Sigmoid colon (tissue), 6 donors: ENCODE measurements at regions not wholly inside any gene's neighbourhood (a gene's known extent, or its start where the extent isn't known, plus 50 kb on each side); places are given as distances from the start of the nearest gene placed in this dataset.
A peak's percentile ranks its signal among the peaks of the same experiment; 100 is the strongest.

ENCODE experiments used
- DNase-seq: peaks from one replicate; pipeline ENCODE4 v3.0.0-alpha.2; 2019
- H3K27ac ChIP-seq, 4 donors: fragments of 200-600 bp; sonication (generic); one replicate each; pipeline ENCODE4 v1.5.1; 2016 to 2019; ENCODE audit warnings: mild to moderate bottlenecking in 1 of 4
- H3K27me3 ChIP-seq, 3 donors: fragments of 200-600 bp; sonication (generic); one replicate each; pipeline ENCODE4 v1.5.1; 2019; ENCODE audit warnings: mild to moderate bottlenecking in 1 of 3
- H3K36me3 ChIP-seq, 4 donors: fragments of 200-600 bp; sonication (generic); one replicate each; pipeline ENCODE4 v1.5.1; 2016 to 2019
- H3K4me1 ChIP-seq, 4 donors: fragments of 200-600 bp; sonication (generic); one replicate each; pipeline ENCODE4 v1.5.1; 2017 to 2019
- H3K4me3 ChIP-seq, 4 donors: fragments of 200-600 bp; sonication (generic); one replicate each; pipeline ENCODE4 v1.5.1; 2017 to 2019; ENCODE audit warnings: mild to moderate bottlenecking in 2 of 4, moderate library complexity in 1 of 4
- H3K9me3 ChIP-seq, 4 donors: fragments of 200-600 bp in 3 of 4; sonication (generic) in 3 of 4; one replicate each; pipeline versions ENCODE4 v1.5.1 to v1.6.1; 2013 to 2019
- CTCF ChIP-seq, 4 experiments: fragments of 450-650 bp in 3 of 4; fragments of 200-600 bp in 1 of 4; IDR thresholded peaks; one replicate each; pipeline ENCODE4 v1.5.1; 2016 to 2019; ENCODE audit warnings: antibody characterized with exemption in 4 of 4, mild to moderate bottlenecking in 3 of 4, moderate library complexity in 2 of 4
- EP300 ChIP-seq, 4 donors: sonication (generic); formaldehyde crosslinking; IDR thresholded peaks; one replicate each; pipeline ENCODE4 v1.6.1; 2017; ENCODE audit warnings: antibody characterized with exemption in 4 of 4
- POLR2A ChIP-seq, 2 donors: fragments of 450-650 bp; IDR thresholded peaks; one replicate each; pipeline ENCODE4 v1.6.1; 2016; ENCODE audit warnings: antibody characterized with exemption in 2 of 2, mild to moderate bottlenecking in 2 of 2, moderate library complexity in 2 of 2
- POLR2AphosphoS5 ChIP-seq, 4 donors: sonication (generic); formaldehyde crosslinking; IDR thresholded peaks; one replicate each; pipeline ENCODE4 v1.6.1; 2017; ENCODE audit warnings: antibody characterized with exemption in 4 of 4
- WGBS, 2 donors: extraction: QIAGEN DNeasy Blood & Tissue Kit; methylation state at CpG; one replicate each; pipeline ENCODE4 v1.1.7; 2013; 5-methylcytosine and 5-hydroxymethylcytosine counted together
- intact Hi-C: fragments of 100-400 bp; cut with DNase I; formaldehyde crosslinking; loops from one replicate; pipeline ENCODE4 v1.15.1; 2023
- donor health status: healthy with polysubstance abuse.
- donor health status: healthy.

DNA sequence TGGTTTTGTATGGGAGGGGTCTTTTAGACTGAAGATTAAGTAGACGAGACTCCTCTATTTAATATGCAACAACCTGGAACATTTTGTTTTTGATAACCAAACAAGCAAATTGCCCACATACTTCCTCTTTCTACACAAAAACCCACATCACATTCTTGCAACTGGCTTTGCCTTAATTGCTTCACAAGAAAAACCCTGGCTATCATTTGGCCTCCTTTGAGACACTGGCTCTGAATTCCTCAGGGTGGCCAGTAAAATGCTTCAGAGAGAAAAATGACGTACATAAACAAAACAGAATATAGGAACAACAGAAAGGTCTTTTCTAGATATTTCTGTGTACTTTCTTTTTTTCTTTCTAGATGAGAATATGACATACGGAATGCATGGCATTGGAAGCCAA, 103.0 kb downstream of the TRIB2 start:
- Histone ChIP-seq H3K27me3 (no peaks in the 10 kb centered on the region), H3K36me3 (no peaks in the 10 kb centered on the region), H3K4me3 (no peak overlapping the region), H3K9me3 (no peaks in the 10 kb centered on the region), H3K4me1 (peaks cover 0 to 27% (median 23%) of the 10 kb centered on the region in 4 donors), H3K27ac (peak overlapping the region; percentile 48 to 79 (median 63))
- intact Hi-C loops, result loop anchor here (10.0 kb wide), 1 partner anchor 95 kb away; no protein-coding TSS in a partner anchor
- no peak for DNase-seq
- TF ChIP-seq POLR2A (IDR thresholded peaks at IDR 0.05) (no peak), EP300 (IDR thresholded peaks at IDR 0.05) (no peak), POLR2AphosphoS5 (IDR thresholded peaks at IDR 0.05) (no peak)
- WGBS, 2 donors, result 44 to 52% methylated on average over 3 of the region's 3 CpGs

- H3K4me3 ChIP-seq, result no peak overlapping the region
- H3K9me3 ChIP-seq, result no peaks in the 10 kb centered on the region
- TF ChIP-seq POLR2A (IDR thresholded peaks at IDR 0.05), result no peak
- TF ChIP-seq POLR2AphosphoS5 (IDR thresholded peaks at IDR 0.05), result no peak
- no peak for TF ChIP-seq EP300 (IDR thresholded peaks at IDR 0.05)
- no peak for TF ChIP-seq CTCF (IDR thresholded peaks at IDR 0.05)
- DNase-seq, result no peak
- no peak overlapping the region for H3K27ac ChIP-seq
- 88 to 94% methylated on average over 1 of the region's 1 CpG for WGBS, 2 donors
- intact Hi-C loops, result no loop called here
- H3K36me3 ChIP-seq, result no peaks in the 10 kb centered on the region
- peaks cover 0 to 28% (median 26%) of the 10 kb centered on the region in 4 donors for H3K4me1 ChIP-seq
- H3K27me3 ChIP-seq, result no peaks in the 10 kb centered on the region
Measured at GRCh38 chr2:12821656-12822055, 104.9 kb downstream of the TRIB2 start.

GRCh38 chr2:12824351-12824777, 107.6 kb downstream of the TRIB2 start:
- intact Hi-C loops, result no loop called here
- 52 to 58% methylated on average over 3 of the region's 3 CpGs for WGBS, 2 donors
- H3K27ac ChIP-seq, result peak overlapping the region; percentile 15 to 69 (median 48)

DNA sequence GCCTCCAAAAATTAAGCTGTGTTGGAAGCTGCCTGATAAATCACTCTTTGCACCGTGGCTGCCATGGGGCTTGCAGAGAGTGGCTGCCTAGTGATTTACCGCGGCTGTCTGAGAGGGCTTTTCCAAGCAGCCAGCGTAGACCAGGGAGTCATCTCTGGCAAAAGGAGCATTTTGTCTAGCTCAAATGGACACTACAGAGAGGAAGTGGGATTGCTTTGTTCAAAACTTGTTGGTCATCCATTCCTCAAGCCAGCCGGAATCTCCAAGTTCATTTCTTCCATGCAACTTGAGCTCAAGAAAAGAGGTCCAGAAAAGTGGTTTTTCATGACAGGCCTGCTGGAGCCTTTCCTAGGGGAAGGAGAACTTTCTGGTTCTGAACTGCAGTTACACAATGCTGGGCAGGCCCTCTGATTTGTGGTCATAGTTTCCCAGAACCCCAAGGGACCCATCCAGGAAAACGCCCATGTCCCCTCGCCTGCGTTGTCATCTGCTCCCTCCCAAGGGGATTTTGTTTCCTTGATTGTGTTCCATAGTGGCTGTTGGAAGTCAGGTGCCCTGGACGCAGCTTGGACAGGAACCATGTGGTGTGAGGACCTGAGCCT, 108.1 kb downstream of the TRIB2 start:
- 66 to 73% methylated on average over 9 of the region's 9 CpGs for WGBS, 2 donors
- peak in 1 of 4 experiments; percentile 4 for TF ChIP-seq CTCF (IDR thresholded peaks at IDR 0.05)
- no peak for TF ChIP-seq POLR2A (IDR thresholded peaks at IDR 0.05)
- TF ChIP-seq POLR2AphosphoS5 (IDR thresholded peaks at IDR 0.05), result peak; percentile 44 to 73 (median 55)
- TF ChIP-seq EP300 (IDR thresholded peaks at IDR 0.05), result peak in 2 of 4 donors; percentile 55 to 60
- Histone ChIP-seq H3K36me3 (no peaks in the 10 kb centered on the region), H3K9me3 (no peaks in the 10 kb centered on the region), H3K27ac (peak overlapping the region; percentile 15 to 69 (median 48)), H3K4me3 (no peak overlapping the region), H3K27me3 (no peaks in the 10 kb centered on the region), H3K4me1 (peaks cover 0 to 13% (median 13%) of the 10 kb centered on the region in 4 donors)
- intact Hi-C loops, result no loop called here
- peak; percentile 89 for DNase-seq

More at GRCh38 chr2:12824351-12824777, 107.6 kb downstream of the TRIB2 start:
- H3K4me3 ChIP-seq, result no peak overlapping the region
- H3K27me3 ChIP-seq, result no peaks in the 10 kb centered on the region
- peaks cover 0 to 18% (median 18%) of the 10 kb centered on the region in 4 donors for H3K4me1 ChIP-seq
- no peaks in the 10 kb centered on the region for H3K36me3 ChIP-seq
- no peaks in the 10 kb centered on the region for H3K9me3 ChIP-seq
- DNase-seq, result no peak
- no peak for TF ChIP-seq POLR2A (IDR thresholded peaks at IDR 0.05)
- no peak for TF ChIP-seq CTCF (IDR thresholded peaks at IDR 0.05)

DNA sequence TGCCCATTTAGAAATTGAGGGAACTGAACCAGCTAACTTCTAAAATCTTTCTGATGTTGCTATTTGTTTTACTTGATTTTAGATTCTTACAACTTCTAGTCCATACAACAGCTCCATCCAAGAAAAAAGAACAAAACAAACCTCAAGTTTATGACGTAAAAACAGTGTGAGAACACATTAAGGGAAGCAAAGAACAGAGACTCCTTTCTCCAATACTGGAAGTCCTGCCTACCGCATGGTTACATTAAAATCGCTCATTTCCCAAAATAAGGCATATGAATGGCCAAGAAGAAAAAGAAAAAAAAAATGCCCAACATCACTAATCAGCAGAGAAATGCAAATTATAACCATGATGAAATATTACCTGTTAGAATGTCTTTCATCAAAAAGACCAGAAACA, 110.0 kb downstream of the TRIB2 start:
- TF ChIP-seq CTCF (IDR thresholded peaks at IDR 0.05), result no peak
- TF ChIP-seq POLR2AphosphoS5 (IDR thresholded peaks at IDR 0.05), result no peak
- TF ChIP-seq POLR2A (IDR thresholded peaks at IDR 0.05), result no peak
- no peak for TF ChIP-seq EP300 (IDR thresholded peaks at IDR 0.05)
- no peaks in the 10 kb centered on the region for H3K27me3 ChIP-seq
- no peak for DNase-seq
- no peak overlapping the region for H3K4me3 ChIP-seq
- intact Hi-C loops, result no loop called here
- H3K27ac ChIP-seq, result no peak overlapping the region
- H3K36me3 ChIP-seq, result no peaks in the 10 kb centered on the region
- peaks cover 0 to 12% (median 11%) of the 10 kb centered on the region in 4 donors for H3K4me1 ChIP-seq
- no peaks in the 10 kb centered on the region for H3K9me3 ChIP-seq
- 89 to 90% methylated on average over 3 of the region's 3 CpGs for WGBS, 2 donors
